NCI-H748 (cell line): ENCODE measurements at regions not wholly inside any gene's neighbourhood (a gene's known extent, or its start where the extent isn't known, plus 50 kb on each side); places are given as distances from the start of the nearest gene placed in this dataset.
"Not testable (repeated sequence)": the region's sequence is repeated elsewhere in the genome, so short reads cannot be mapped to it uniquely, and the experiment has no call there.

ENCODE experiments used
- DNase-seq: peaks from one replicate; lab custom pipeline; 2025; ENCODE audit not compliant: unreplicated experiment; lab: John Stamatoyannopoulos, UW

DNA sequence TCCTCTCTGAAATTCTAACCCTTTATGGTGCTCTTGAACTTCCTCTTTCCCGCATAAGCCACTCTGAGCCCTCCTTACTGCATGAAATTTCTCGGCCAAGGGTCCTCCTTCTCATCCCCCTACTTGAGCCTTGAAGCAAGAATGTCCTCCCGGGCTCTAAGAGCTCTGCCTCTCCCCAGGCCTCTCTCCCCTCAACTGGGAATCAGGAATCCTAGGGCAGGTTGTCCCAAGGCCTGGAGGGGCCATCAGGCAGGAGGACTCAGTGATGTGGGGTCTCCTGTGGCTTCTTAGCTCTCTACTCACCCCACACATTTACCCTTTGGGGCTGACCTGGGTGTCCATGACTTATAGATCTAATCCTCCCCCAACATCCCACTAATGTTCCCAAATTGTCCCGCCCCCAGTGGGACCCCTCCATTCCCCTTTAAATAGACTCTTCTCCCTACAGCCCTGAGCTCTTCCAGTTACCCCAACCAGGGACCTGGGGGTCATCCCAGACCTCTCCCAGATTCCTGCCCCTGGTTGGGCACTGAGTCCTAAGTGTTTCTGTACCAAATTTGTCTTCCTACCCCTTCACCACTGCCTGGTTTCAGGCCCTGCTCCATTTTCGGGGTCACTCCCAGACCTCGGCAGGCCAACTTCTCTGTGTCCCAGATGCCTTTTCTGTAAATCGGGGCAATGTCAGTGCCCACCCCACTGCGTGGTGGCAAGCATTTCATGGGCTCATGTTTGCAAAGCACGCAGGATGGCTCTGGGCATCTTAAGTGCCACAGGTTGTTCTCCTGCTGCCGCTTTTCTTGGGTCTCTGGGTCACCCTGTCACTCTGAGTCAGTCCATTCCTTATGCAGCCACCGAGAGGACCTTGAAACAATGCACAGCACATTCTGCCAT is 171.2 kb downstream of the ASB1 start:
- no peak for DNase-seq

DNA sequence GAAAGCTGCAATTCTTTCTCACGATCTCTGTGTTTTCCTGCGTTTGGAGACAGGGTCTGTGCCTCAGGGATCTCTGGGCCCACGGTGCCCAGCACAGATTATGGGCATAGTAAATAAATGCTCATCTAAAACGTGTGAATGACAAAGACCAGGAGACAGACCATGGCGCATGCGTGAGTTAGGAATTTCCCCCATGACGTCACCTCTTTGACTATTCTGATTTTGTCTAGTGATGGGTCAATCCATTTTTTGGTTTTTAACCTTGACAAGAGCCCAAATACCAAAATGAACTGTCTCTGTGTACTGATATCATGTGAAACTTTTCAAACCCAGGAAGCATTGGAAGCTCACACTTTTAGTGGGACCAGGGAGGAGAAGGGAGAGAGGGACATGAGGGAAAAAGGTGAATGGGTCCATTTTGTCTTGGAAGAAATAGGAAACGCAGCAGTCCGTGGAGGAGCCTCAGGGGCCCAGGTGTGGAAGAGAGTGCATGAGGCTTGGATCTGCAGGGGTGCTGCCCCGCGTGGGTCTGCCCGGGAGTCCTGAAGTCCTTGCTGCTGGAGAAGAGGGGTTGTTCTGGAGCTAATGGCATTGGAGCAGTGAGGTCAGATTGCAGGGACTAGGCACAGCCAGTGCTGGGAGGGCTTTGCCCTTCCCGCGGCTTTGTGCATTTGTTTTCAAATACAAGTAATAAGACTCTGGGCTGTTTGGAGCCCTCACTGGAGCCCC is 172.2 kb downstream of the ASB1 start:
- no peak for DNase-seq

GRCh38 chr2:238599549-238600505 is 173.1 kb downstream of the ASB1 start:
- no peak for DNase-seq

DNA sequence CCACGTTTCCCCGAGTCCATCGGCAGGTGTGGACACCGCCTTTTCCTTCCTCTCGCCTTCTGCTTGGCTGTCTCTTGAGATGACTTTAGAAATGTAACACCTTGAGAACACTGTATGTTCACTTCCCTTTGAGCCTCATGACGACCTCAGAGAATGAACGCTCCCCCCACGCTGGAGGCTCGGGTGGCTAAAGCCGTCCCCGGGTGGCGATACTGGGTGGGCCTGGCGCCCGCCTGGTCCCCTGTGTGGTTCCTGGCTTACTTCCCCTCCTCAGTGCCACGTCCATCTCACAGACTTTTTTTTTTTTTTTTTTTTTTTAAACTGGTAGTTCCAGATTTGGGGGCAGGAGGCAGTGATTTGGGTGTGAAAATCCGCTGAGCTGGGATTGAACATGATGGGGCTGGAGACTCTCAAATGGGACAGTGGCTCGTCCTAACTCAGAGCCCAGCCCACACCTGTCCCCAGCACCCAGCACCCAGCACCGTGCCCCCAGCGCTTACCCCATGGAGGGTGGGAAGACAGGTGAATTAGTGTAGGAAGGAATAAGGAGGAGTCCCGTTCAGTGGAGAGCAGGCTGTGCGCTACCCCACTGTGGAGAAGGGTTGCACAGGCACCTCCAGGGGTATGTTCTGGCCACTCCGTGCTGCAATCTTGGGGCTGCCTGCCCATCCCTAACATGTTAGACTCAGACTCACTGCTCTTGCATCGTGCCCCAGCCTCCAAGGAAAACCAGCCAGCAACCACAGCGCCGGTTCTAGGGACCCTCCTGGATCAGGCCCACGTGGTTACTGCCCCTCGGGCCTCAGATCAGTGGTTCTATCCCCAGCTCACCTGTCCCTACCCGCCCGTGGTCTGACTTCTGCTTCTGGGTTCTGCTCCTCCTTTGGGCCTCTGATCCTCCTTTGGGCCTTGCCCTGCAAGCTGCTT is 174.0 kb downstream of the ASB1 start:
- no peak for DNase-seq

DNA sequence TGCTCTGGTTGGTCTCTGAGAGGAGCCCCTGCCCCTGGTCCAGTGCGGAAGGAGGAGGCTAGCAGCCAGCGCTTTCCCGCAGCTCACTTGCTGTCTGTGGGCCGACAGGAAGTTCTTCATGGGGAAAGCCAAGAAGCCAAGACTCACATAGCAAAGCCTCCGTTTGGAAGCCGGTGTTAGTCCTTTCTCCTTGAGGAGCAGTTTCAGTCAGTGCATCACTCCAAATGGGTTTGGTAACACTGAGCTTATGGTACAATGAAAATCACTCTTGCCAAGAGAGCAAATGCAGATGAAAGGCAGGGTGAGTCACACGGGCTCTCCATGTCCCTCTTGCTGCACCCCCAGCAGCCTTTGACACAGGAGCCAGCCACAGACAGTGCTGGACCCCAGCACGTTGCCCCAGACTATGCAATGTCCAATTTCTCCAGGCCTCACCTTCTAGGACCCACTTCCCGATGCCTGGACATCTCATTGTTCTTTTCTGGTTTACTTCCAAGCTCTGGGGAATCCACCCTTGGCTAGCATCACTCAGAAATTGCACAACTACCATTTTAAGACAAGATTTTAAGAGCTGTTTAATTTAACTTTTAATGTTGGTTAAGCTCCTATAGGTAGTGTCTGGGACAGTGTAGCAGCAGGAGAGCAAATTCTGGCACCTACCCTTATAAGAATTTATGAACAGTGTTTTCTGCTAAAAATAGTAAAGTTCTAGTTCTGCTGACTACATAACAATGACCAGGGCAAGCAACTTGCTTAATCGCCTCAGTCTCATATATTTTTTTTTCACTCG is 174.9 kb downstream of the ASB1 start:
- no peak for DNase-seq

GRCh38 chr2:238602223-238602960 is 175.7 kb downstream of the ASB1 start:
- DNase-seq: no peak

DNA sequence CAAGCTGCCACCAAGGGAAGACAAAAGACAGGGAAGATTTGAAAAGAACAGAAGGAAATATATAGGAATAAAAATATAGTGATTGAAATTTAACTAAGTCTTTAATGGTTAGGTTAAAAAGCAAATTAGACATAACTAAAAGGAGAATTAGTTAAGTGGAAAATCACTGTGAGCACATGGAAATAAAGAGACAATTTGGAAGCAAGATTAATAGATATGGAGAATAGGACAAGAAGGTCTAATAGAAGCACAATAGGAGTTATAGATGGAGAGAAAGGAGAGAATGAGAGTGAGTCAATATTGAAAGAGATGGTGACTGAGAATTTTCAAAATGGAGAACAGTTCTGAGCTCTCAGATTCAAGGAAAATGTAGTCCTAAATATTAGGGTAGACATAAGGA is 176.9 kb downstream of the ASB1 start:
- no peak for DNase-seq

- no peak for DNase-seq
Measured at GRCh38 chr2:238606311-238606710, 179.6 kb downstream of the ASB1 start.

DNA sequence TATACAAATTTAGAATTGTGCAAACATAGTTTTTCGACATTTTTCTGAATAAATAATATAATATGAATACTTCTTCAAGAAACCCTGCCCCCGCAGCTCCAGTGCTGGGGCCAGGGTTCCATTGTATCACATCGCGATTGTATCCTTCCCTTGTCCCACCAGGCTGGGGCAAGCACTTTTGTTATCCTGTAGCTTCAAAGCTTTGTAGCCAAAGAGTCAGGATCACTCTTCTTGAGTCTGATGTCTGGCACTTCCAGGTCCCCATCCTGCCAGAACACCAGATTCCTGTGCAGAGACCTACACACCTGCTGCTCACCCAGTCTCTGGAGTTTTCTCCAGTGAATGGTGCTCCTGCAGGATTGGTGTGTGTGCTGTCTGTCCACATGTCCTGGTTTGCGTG is 186.9 kb downstream of the ASB1 start:
- DNase-seq: no peak

DNA sequence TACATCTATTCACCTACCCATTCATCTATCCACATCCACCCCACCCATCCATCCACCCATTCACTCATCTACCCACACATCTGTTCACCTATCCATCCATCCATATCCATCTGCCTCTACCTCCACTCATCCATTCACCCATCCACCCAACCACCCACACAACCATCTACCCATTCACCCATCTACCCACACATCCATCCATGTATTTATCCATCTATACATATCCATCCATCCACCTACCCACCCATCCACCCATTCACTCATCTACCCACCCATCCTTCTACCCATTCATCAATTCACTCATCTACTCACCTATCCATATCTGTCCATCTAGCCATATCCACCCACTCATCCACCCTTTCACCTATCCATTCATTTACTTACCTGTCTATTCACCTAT is 187.6 kb downstream of the ASB1 start:
- DNase-seq: no peak

DNA sequence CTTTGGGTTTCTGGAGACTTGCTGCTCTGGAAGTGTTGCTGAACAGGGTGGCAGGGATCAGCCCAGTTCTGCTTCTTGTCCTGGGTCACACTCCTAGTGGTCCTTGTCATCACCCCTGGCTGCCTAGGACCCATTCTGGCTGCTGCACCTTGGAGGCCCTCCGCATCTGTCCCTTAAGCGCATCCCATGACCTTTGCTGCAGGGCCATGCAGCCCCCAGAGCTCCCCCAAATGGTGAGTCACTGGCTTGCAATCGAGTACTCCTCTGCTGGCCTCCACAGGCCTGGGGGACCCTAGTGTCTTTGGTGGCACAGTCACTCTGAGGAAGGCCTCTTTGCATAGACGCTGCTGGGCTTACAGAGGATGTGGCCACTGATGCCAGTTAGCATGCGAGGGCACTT is 188.5 kb downstream of the ASB1 start:
- no peak for DNase-seq

- no peak for DNase-seq
Measured at GRCh38 chr2:238616681-238617080, 190.0 kb downstream of the ASB1 start.

DNA sequence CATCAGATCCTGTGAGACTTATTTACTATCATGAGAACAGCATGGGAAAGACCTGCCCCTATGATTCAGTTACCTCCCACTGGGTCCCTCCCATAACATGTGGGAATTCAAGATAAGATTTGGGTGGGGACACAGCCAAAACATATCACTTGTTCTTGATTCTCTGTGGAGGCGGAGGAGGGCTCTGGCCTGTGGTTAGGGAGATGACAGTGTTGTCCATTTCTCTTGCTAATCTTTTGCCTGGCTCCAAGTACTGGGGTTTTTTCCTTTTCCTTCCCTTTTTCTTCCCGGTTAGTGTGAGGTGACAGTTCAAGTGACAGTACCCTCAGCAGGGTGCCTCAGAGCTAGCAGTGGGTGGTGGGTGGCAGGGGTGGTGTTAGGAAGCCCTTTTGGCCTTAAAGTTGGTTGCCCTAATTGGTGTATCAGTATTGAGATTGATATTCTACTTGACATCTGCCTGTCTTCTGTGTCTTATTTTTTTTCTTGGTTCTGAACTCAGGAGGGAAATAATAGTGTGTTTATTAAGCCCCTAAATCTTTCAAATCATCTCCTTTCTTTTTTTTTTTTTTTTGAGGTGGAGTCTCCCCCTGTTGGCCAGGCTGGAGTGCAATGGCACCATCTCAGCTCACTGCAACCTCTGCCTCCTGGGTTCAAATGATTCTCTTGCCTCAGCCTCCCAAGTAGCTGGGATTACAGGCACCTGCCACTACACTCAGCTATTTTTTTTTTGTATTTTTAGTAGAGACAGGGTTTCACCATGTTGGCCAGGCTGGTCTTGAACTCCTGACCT is 192.0 kb downstream of the ASB1 start:
- not testable (repeated sequence) for DNase-seq

DNA sequence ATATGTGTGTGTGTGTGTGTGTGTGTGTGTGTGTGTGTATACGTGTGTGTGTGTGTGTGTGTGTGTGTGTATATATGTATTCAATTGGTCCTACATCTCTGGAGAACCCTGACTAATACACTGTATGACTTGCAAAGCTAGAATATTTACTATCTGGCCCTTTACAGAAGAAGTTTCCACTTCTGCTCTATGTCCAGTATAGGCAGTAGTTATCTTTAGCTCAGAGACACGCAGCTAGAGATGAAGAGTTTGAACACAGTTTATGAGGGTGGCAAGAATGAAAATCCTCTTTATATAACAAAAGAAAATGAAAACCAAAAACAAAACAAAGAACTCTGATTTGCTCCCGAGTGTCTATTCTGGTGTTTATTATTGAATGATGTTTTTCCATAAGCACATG is 201.2 kb downstream of the ASB1 start:
- DNase-seq: no peak

DNA sequence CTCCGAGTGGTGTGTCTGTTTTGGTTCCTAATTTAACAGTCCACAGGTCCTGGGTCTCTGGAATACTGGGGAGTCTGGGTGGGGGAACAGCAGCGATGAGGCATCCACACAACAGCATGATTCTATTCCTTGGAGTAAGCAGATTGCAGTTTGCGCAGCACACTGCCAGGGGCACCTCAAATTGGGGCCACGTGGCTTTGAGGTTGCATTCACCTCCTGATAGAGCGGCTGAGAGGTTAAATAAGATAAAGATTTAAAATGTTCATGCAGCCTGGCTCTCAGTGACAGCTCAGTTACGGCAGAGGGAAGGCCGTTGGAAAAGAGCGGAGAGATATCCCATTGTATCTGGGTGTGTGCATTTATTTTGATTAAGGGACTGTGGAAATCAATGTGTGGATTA is 202.3 kb downstream of the ASB1 start:
- no peak for DNase-seq

- no peak for DNase-seq
Measured at GRCh38 chr2:238631491-238632180, 204.9 kb downstream of the ASB1 start.
